ENCODE measurements at regions not wholly inside any gene's neighbourhood (a gene's known extent, or its start where the extent isn't known, plus 50 kb on each side); places are given as distances from the start of the nearest gene placed in this dataset.

DNA sequence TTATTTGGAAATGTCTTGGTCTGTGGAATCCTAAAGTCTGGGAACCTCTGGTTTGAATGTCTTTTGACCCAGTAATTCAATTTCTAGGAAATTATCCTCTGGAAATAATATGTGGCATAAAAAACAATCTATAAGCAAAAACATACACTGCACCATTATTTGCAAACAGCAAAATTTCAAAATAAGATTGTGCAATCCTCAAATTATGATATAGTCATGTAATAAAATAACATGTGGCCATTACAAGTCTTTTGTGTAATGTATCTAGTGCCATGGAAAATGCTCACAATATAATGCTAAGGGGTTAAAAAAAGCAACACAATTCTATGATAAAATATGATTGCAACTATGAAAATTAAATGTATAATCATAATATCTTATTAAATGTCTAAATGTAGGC is 312.9 kb upstream of the RUNX1 start:
- TF ChIP-seq RARB (CRISPR knock-in tag; IDR thresholded peaks at IDR 0.05) = no peak
- no peak for TF ChIP-seq CSDC2 (CRISPR knock-in tag; IDR thresholded peaks at IDR 0.05)
- TF ChIP-seq, protein P1, sequence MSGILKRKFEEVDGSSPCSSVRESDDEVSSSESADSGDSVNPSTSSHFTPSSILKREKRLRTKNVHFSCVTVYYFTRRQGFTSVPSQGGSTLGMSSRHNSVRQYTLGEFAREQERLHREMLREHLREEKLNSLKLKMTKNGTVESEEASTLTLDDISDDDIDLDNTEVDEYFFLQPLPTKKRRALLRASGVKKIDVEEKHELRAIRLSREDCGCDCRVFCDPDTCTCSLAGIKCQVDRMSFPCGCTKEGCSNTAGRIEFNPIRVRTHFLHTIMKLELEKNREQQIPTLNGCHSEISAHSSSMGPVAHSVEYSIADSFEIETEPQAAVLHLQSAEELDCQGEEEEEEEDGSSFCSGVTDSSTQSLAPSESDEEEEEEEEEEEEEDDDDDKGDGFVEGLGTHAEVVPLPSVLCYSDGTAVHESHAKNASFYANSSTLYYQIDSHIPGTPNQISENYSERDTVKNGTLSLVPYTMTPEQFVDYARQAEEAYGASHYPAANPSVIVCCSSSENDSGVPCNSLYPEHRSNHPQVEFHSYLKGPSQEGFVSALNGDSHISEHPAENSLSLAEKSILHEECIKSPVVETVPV (CRISPR knock-in tag; IDR thresholded peaks at IDR 0.05) = no peak
- TF ChIP-seq TOX (CRISPR knock-in tag; IDR thresholded peaks at IDR 0.05; ENCODE audit: borderline replicate concordance) = no peak
- no peak for TF ChIP-seq PPARA (CRISPR knock-in tag; IDR thresholded peaks at IDR 0.05; ENCODE audit: borderline replicate concordance)
- no peak for TF ChIP-seq SNAI2 (CRISPR knock-in tag; IDR thresholded peaks at IDR 0.05)
- no peak for TF ChIP-seq ISL1 (CRISPR knock-in tag; IDR thresholded peaks at IDR 0.05)
- TF ChIP-seq TCF4 (CRISPR knock-in tag; IDR thresholded peaks at IDR 0.05; ENCODE audit: borderline replicate concordance) = no peak
- TF ChIP-seq ZNF8 (CRISPR knock-in tag; IDR thresholded peaks at IDR 0.05) = no peak
- TF ChIP-seq ZNF70 (CRISPR knock-in tag; IDR thresholded peaks at IDR 0.05) = no peak
- no peak for TF ChIP-seq ZFP3 (CRISPR knock-in tag; IDR thresholded peaks at IDR 0.05)
- no peak for TF ChIP-seq ZNF565 (CRISPR knock-in tag; conservative IDR thresholded peaks at IDR 0.05; ENCODE audit: low read depth)
- TF ChIP-seq, protein P2, sequence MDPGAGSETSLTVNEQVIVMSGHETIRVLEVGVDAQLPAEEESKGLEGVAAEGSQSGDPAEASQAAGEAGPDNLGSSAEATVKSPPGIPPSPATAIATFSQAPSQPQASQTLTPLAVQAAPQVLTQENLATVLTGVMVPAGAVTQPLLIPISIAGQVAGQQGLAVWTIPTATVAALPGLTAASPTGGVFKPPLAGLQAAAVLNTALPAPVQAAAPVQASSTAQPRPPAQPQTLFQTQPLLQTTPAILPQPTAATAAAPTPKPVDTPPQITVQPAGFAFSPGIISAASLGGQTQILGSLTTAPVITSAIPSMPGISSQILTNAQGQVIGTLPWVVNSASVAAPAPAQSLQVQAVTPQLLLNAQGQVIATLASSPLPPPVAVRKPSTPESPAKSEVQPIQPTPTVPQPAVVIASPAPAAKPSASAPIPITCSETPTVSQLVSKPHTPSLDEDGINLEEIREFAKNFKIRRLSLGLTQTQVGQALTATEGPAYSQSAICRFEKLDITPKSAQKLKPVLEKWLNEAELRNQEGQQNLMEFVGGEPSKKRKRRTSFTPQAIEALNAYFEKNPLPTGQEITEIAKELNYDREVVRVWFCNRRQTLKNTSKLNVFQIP (CRISPR knock-in tag; IDR thresholded peaks at IDR 0.05; ENCODE audit: borderline replicate concordance, low read depth) = no peak
- no peak for ATAC-seq

DNA sequence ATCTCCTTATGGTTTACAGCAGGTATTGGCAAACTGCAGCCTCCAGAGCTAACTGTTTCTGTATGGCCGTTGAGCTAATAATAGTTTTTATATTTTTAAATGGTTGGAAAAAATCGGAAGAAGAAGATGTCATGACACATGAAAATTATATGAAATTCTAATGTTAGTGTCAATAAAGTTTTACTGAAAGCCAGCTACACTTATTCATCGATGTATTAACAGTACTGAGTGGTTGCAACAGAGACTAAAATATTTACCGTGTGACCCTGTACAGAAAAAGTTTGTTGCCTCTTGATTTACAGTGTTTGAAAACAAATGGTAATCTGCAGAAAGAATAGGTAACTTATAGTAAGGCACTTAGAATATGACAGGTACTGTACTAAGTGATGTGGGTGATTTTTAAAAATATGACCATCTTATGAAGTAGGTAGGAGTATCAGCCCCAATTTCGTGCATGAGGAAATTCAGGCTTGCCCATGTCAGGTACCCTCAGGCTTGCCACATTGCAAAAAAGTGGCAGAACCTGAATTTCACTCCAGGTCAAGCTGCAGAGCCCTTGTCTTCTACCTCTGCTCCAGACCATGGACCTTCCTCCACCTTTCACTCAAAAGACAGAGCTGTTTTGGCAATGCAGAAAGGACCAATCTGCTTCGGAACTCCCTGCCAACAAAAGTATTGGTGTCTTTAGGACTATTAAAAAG is 311.9 kb upstream of the RUNX1 start:
- TF ChIP-seq CSDC2 (CRISPR knock-in tag; IDR thresholded peaks at IDR 0.05) = no peak
- TF ChIP-seq OSR1 (CRISPR knock-in tag; IDR thresholded peaks at IDR 0.05) = no peak
- no peak for TF ChIP-seq ZFP30 (CRISPR knock-in tag; IDR thresholded peaks at IDR 0.05)
- TF ChIP-seq PPARA (CRISPR knock-in tag; IDR thresholded peaks at IDR 0.05; ENCODE audit: borderline replicate concordance) = no peak
- TF ChIP-seq RARB (CRISPR knock-in tag; IDR thresholded peaks at IDR 0.05) = no peak
- no peak for TF ChIP-seq ISL1 (CRISPR knock-in tag; IDR thresholded peaks at IDR 0.05)
- TF ChIP-seq ESRRG (CRISPR knock-in tag; IDR thresholded peaks at IDR 0.05) = no peak
- TF ChIP-seq ZNF8 (CRISPR knock-in tag; IDR thresholded peaks at IDR 0.05) = no peak
- TF ChIP-seq, protein P3, sequence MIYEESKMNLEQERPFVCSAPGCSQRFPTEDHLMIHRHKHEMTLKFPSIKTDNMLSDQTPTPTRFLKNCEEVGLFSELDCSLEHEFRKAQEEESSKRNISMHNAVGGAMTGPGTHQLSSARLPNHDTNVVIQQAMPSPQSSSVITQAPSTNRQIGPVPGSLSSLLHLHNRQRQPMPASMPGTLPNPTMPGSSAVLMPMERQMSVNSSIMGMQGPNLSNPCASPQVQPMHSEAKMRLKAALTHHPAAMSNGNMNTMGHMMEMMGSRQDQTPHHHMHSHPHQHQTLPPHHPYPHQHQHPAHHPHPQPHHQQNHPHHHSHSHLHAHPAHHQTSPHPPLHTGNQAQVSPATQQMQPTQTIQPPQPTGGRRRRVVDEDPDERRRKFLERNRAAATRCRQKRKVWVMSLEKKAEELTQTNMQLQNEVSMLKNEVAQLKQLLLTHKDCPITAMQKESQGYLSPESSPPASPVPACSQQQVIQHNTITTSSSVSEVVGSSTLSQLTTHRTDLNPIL (CRISPR knock-in tag; IDR thresholded peaks at IDR 0.05; ENCODE audit: low read depth) = no peak
- no peak for TF ChIP-seq ZC3H10 (CRISPR knock-in tag; IDR thresholded peaks at IDR 0.05)
- TF ChIP-seq, protein P1 (CRISPR knock-in tag; IDR thresholded peaks at IDR 0.05) = no peak
- no peak for TF ChIP-seq ZNF565 (CRISPR knock-in tag; conservative IDR thresholded peaks at IDR 0.05; ENCODE audit: low read depth)

DNA sequence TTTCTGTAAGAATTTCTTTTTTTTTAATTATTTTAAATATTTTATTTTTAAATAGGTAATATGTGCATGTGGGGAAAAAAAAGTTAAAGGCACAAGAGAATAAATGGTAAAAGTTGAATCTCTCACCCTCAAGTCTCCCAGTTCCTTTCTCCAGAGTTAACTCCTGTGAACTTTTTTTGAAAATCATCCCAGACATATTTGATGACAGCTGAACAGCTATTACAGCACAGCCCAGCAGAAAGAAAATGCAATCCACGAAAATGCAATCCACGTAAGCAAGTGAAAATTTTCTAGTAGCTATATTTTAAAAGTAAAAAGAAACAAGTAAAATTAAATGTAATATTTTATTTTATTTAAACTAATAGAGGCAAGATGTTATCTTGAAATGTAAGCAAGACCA is 310.0 kb upstream of the RUNX1 start:
- no peak for ATAC-seq
- TF ChIP-seq ESRRG (CRISPR knock-in tag; IDR thresholded peaks at IDR 0.05) (no peak), CSDC2 (CRISPR knock-in tag; IDR thresholded peaks at IDR 0.05) (no peak), ZFP30 (CRISPR knock-in tag; IDR thresholded peaks at IDR 0.05) (no peak), GLIS3 (CRISPR knock-in tag; IDR thresholded peaks at IDR 0.05) (no peak), RARB (CRISPR knock-in tag; IDR thresholded peaks at IDR 0.05) (no peak)
- TF ChIP-seq, protein P1 (CRISPR knock-in tag; IDR thresholded peaks at IDR 0.05) = no peak
- TF ChIP-seq, protein P2 (CRISPR knock-in tag; IDR thresholded peaks at IDR 0.05; ENCODE audit: borderline replicate concordance, low read depth) = no peak
- TF ChIP-seq, protein P4, sequence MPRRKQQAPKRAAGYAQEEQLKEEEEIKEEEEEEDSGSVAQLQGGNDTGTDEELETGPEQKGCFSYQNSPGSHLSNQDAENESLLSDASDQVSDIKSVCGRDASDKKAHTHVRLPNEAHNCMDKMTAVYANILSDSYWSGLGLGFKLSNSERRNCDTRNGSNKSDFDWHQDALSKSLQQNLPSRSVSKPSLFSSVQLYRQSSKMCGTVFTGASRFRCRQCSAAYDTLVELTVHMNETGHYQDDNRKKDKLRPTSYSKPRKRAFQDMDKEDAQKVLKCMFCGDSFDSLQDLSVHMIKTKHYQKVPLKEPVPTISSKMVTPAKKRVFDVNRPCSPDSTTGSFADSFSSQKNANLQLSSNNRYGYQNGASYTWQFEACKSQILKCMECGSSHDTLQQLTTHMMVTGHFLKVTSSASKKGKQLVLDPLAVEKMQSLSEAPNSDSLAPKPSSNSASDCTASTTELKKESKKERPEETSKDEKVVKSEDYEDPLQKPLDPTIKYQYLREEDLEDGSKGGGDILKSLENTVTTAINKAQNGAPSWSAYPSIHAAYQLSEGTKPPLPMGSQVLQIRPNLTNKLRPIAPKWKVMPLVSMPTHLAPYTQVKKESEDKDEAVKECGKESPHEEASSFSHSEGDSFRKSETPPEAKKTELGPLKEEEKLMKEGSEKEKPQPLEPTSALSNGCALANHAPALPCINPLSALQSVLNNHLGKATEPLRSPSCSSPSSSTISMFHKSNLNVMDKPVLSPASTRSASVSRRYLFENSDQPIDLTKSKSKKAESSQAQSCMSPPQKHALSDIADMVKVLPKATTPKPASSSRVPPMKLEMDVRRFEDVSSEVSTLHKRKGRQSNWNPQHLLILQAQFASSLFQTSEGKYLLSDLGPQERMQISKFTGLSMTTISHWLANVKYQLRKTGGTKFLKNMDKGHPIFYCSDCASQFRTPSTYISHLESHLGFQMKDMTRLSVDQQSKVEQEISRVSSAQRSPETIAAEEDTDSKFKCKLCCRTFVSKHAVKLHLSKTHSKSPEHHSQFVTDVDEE (CRISPR knock-in tag; IDR thresholded peaks at IDR 0.05) = no peak
- TF ChIP-seq, protein P3 (CRISPR knock-in tag; IDR thresholded peaks at IDR 0.05; ENCODE audit: low read depth) = no peak

More for the DNA sequence above, 311.9 kb upstream of the RUNX1 start:
- ATAC-seq = no peak

Measured in SK-N-SH treated with all-trans-retinoic acid at 6 μM for 48 hours (cell line).